AG09309 (cell line): ENCODE measurements at regions not wholly inside any gene's neighbourhood (a gene's known extent, or its start where the extent isn't known, plus 50 kb on each side); places are given as distances from the start of the nearest gene placed in this dataset.

Experiments
- DNase-seq: peaks from one replicate; pipeline ENCODE4 v3.0.0-alpha.2; 2010; ENCODE audit warnings: low read depth
- H3K4me3 ChIP-seq: 2 replicates; pipeline ENCODE4 v1.5.1; 2011; ENCODE audit warnings: mild to moderate bottlenecking, low read depth, low read length, moderate library complexity; ENCODE audit not compliant: control insufficient read depth
- CTCF ChIP-seq: IDR thresholded peaks from 2 replicates; pipeline ENCODE4 v1.5.1; 2011; ENCODE audit warnings: mild to moderate bottlenecking, low read depth, low read length, inconsistent platforms; ENCODE audit not compliant: insufficient read depth, control insufficient read depth; ENCODE audit errors: missing control alignments

- TF ChIP-seq CTCF: no peak
- no peak for DNase-seq
- H3K4me3 ChIP-seq: no peak overlapping the region
Measured at GRCh38 chr5:125657936-125658335, 765.3 kb upstream of the GRAMD2B start.

- TF ChIP-seq CTCF: no peak
- H3K4me3 ChIP-seq: no peak overlapping the region
- no peak for DNase-seq
Measured at GRCh38 chr5:125659316-125660023, 763.7 kb upstream of the GRAMD2B start.

DNA sequence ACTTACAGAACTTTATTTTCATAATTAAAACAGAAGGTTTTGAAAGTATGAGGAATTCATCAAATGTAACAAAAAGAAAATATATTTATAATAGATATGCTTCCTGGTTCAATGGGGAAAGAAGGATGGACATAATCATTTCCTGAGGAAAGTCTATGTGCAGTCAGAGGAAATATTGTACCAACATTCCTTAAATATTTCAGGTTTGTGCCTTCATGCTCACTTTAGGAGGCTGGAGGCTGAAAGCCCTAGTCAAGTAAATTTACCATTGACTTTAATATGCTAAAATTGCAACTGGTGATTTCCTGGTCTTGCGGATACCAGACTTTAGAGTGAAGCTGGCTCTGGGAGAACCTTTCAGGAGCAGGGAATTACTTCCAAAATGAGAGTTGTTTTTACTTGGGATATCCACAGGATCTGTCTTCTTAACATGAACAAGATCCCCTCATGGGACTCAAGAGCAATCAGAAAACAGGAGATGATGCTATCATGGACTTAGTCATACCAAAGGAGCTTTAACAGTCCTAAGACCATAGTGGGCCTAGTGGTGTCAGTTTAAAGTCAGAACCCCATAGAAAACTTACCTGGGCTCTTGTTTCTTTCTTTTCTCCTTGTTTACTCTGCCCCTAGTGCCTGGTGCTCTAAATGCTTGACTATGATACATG, 762.8 kb upstream of the GRAMD2B start:
- DNase-seq: no peak
- H3K4me3 ChIP-seq: no peak overlapping the region
- TF ChIP-seq CTCF: no peak

DNA sequence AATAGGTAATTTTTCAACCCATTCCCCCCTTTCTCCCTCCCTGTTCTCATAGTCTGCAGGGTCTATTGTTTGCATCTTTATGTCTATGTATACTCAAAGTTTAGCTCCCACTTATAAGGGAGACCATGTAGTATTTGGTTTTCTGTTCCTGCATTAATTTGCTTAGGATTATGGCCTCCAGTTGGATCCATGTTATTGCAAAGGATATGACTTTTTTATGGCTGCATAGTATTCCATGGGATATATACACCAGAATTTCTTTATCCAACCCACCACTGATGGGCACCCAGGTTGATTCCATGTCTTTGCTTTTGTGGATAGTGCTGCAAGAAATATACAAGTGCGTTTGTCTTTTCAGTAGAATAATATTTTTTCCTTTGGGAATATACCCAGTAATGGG, 761.6 kb upstream of the GRAMD2B start:
- no peak for TF ChIP-seq CTCF
- no peak overlapping the region for H3K4me3 ChIP-seq
- no peak for DNase-seq

- TF ChIP-seq CTCF: no peak
- no peak overlapping the region for H3K4me3 ChIP-seq
- no peak for DNase-seq
Measured at GRCh38 chr5:125668884-125669283, 754.3 kb upstream of the GRAMD2B start.

DNA sequence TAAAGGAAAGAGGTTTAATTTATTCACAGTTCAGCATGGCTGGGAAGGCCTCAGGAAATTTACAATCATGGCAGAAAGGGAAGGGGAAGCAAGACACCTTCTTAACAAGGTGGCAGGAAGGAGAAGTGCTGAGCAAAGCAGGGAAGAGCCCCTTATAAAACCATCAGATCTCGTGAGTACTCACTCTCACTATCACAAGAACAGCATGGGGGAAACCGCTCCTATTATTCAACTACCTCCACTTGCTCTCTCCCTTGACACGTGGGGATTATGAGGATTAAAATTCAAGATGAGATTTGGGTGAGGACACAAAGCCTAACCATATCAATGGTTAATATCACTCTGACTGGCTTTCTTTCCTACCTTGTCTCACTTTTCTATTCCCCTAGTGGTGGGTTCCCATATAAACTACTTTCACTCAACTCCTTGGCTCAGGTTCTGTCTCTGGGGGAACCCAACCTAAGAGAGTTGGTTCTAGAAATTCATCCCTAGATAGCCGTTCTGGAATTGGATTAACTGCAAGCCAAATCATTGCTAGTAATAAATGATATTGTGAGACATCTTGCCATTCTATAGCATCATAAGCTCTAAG, 749.8 kb upstream of the GRAMD2B start:
- no peak for DNase-seq
- no peak overlapping the region for H3K4me3 ChIP-seq
- TF ChIP-seq CTCF: no peak
